ENCODE measurements at regions not wholly inside any gene's neighbourhood (a gene's known extent, or its start where the extent isn't known, plus 50 kb on each side); places are given as distances from the start of the nearest gene placed in this dataset.

GRCh38 chr12:105937009-105937408 lies 201.7 kb downstream of the NUAK1 start:
- TF ChIP-seq POLR2A (IDR thresholded peaks at IDR 0.05) = no peak
- no peak for TF ChIP-seq EP300 (IDR thresholded peaks at IDR 0.05)
- no peak for TF ChIP-seq CTCF (IDR thresholded peaks at IDR 0.05)
- no peak for TF ChIP-seq POLR2AphosphoS5 (IDR thresholded peaks at IDR 0.05)

Data from upper lobe of left lung (tissue), 4 donors.